ENCODE measurements at regions not wholly inside any gene's neighbourhood (a gene's known extent, or its start where the extent isn't known, plus 50 kb on each side); places are given as distances from the start of the nearest gene placed in this dataset.

DNA sequence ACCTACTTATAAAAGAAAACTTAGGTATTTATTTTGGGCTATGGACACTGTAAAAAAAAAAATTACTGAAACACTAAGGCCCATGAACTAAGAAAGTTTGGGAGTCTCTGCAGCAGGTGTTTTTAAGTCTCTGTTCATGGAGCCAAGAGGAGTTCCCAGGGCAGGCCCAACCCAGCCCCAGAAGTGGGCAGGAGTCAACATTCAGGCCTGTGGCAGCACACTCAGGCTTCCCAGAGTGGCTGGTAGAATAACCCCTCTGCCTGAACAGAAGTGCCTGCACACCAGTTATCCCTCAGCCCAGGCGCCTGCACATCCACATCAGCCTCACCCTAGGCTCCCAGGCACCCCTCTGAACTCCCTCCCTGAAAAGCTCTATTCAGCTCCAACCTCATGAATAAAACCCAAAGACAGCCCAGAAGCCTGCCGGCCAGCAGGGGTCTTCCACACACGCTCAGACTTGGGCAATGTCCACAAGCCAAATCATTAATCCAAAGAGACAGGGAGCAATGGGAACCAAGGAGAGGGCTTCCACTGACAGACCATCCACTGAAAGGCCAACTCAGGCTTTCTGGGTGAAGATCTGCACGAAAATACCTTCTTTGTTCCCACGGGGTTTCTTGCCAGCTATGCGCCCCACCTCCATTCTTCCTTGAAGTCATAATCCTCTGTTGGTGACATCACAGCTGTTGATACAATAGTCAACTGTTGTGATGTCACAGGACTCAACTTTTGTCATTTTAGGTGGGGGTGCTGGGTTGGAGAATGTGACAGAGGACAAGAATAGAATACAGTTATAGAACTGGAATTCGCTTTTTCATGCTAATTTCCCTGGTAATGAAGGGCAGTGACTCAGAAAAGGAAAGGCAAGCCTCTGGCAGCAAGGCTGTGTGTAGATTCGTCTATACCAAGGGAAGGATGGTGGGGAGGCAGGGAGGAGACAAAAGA, 83.7 kb downstream of the RPL27A start:
- H3K4me1 ChIP-seq (ENCODE audit: control insufficient read depth in 1 of 2, insufficient read depth in 1 of 2, low read depth in 1 of 2, low read length in 1 of 2) = peaks cover 0 to under 1% of the 10 kb centered on the region in 2 experiments
- H3K27me3 ChIP-seq = no peaks in the 10 kb centered on the region
- H3K4me3 ChIP-seq (ENCODE audit: low read depth in 1 of 2, low read length in 1 of 2) = no peak overlapping the region
- TF ChIP-seq, protein P1, sequence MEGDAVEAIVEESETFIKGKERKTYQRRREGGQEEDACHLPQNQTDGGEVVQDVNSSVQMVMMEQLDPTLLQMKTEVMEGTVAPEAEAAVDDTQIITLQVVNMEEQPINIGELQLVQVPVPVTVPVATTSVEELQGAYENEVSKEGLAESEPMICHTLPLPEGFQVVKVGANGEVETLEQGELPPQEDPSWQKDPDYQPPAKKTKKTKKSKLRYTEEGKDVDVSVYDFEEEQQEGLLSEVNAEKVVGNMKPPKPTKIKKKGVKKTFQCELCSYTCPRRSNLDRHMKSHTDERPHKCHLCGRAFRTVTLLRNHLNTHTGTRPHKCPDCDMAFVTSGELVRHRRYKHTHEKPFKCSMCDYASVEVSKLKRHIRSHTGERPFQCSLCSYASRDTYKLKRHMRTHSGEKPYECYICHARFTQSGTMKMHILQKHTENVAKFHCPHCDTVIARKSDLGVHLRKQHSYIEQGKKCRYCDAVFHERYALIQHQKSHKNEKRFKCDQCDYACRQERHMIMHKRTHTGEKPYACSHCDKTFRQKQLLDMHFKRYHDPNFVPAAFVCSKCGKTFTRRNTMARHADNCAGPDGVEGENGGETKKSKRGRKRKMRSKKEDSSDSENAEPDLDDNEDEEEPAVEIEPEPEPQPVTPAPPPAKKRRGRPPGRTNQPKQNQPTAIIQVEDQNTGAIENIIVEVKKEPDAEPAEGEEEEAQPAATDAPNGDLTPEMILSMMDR (IDR thresholded peaks at IDR 0.05) = no peak
- no peak overlapping the region for H3K27ac ChIP-seq
- no peaks in the 10 kb centered on the region for H3K36me3 ChIP-seq
- H3K9me3 ChIP-seq = no peaks in the 10 kb centered on the region

DNA sequence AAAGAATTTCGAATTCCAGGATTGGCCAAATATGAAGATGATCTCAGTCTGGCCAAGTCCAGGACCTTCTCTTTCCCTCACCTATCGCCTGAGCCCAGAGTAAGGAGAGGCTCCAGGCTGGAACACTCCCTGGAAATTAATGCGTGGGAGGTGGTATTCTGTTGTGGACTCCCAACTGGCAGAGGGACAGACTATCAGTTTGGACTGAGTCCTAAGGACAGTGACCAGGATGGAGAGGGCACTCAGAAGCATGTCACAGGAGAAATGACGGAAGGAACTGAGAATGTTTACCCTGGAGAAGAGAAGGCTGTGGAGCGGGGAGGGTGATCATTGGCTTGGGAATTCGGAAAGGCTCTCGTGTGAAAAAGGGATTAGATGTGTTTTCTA, 84.4 kb downstream of the RPL27A start:
- Histone ChIP-seq H3K9me3 (no peaks in the 10 kb centered on the region), H3K4me1 (ENCODE audit: control insufficient read depth in 1 of 2, insufficient read depth in 1 of 2, low read depth in 1 of 2, low read length in 1 of 2) (no peaks in the 10 kb centered on the region), H3K27me3 (no peaks in the 10 kb centered on the region), H3K27ac (no peak overlapping the region), H3K4me3 (ENCODE audit: low read depth in 1 of 2, low read length in 1 of 2) (no peak overlapping the region), H3K36me3 (no peaks in the 10 kb centered on the region)
- TF ChIP-seq, protein P1 (IDR thresholded peaks at IDR 0.05) = no peak

DNA sequence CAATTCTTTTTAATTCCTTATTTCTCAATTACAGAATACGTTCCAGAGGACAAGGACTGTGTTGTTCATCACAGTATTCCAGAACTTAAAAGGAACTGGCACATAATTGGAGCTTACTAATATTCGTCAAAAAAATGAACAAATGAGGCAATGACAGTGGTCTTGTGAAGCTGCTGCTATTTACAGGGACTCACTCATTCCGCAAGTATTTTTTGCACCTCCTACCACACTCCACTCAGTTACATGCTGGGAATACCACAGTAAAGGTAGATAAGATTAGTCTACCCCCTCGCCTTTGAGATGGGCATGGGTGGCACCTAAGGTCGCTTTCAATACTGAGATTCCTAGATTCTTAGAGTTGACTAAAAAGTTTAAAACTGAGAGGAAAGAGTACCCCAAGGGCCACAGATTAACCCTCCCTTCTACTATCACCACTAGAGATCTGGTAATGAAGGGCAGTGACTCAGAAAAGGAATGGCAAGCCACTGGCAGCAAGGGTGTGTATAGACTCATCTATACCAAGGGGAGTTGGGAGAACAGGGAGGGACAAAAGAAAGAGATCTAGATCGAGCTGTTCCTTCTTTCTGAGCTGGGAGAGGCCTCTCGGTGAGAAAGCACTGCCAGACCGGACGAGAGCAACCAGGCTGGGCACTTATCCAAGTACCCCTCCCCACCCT, 85.0 kb downstream of the RPL27A start:
- Histone ChIP-seq H3K27ac (no peak overlapping the region), H3K36me3 (no peaks in the 10 kb centered on the region), H3K4me3 (ENCODE audit: low read depth in 1 of 2, low read length in 1 of 2) (no peak overlapping the region), H3K4me1 (ENCODE audit: control insufficient read depth in 1 of 2, insufficient read depth in 1 of 2, low read depth in 1 of 2, low read length in 1 of 2) (no peaks in the 10 kb centered on the region), H3K9me3 (no peaks in the 10 kb centered on the region), H3K27me3 (no peaks in the 10 kb centered on the region)
- TF ChIP-seq, protein P1 (IDR thresholded peaks at IDR 0.05) = no peak

DNA sequence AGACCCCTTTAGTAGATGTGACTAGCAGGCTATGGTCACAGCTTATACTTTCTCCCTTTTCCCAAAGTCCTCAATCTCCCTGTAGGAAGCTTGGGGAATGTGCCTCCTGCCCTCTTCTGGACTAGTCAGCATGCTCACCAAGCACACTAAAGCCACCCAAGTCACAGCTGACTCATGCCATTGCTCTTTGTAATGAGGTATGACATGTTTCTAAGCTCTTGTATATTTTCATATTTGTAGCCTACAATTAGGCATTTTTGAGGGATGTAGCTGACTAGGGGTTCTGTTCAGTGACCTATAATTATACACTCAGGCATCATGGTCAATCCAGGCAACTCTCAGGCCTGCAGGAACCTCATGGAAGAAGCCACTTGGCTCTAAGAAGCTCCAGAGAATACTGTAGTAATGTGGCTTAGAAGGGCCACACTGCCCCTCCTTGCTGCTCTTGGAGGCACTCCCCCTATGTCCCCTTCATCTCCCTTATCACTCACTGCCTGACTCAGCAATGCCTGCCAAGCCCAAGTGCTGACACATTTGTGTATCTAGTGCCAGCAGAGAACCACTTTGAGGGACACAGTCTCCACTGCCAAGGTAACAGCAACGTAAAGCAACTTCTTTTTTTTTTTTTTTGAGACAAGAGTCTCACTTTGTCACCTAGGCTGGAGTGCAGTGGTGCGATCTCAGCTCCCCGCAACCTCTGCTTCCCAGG, 86.2 kb downstream of the RPL27A start:
- no peak overlapping the region for H3K4me3 ChIP-seq (ENCODE audit: low read depth in 1 of 2, low read length in 1 of 2)
- H3K4me1 ChIP-seq (ENCODE audit: control insufficient read depth in 1 of 2, insufficient read depth in 1 of 2, low read depth in 1 of 2, low read length in 1 of 2) = no peaks in the 10 kb centered on the region
- no peak overlapping the region for H3K27ac ChIP-seq
- no peaks in the 10 kb centered on the region for H3K27me3 ChIP-seq
- H3K9me3 ChIP-seq = no peaks in the 10 kb centered on the region
- no peaks in the 10 kb centered on the region for H3K36me3 ChIP-seq
- TF ChIP-seq, protein P1 (IDR thresholded peaks at IDR 0.05) = no peak

- Histone ChIP-seq H3K27me3 (no peaks in the 10 kb centered on the region), H3K36me3 (no peaks in the 10 kb centered on the region), H3K4me1 (ENCODE audit: control insufficient read depth in 1 of 2, insufficient read depth in 1 of 2, low read depth in 1 of 2, low read length in 1 of 2) (peaks cover 7 to 8% of the 10 kb centered on the region in 2 experiments), H3K4me3 (ENCODE audit: low read depth in 1 of 2, low read length in 1 of 2) (no peak overlapping the region), H3K9me3 (no peaks in the 10 kb centered on the region), H3K27ac (no peak overlapping the region)
- TF ChIP-seq, protein P1 (IDR thresholded peaks at IDR 0.05) = no peak
Observed at GRCh38 chr11:8772571-8773519, 90.3 kb downstream of the RPL27A start.
